Right kidney (tissue), 1 donor: ENCODE measurements at regions not wholly inside any gene's neighbourhood (a gene's known extent, or its start where the extent isn't known, plus 50 kb on each side); places are given as distances from the start of the nearest gene placed in this dataset.

ENCODE experiments used
- DNase-seq: peaks from one replicate; pipeline ENCODE4 v3.0.0-alpha.2; 2016

DNA sequence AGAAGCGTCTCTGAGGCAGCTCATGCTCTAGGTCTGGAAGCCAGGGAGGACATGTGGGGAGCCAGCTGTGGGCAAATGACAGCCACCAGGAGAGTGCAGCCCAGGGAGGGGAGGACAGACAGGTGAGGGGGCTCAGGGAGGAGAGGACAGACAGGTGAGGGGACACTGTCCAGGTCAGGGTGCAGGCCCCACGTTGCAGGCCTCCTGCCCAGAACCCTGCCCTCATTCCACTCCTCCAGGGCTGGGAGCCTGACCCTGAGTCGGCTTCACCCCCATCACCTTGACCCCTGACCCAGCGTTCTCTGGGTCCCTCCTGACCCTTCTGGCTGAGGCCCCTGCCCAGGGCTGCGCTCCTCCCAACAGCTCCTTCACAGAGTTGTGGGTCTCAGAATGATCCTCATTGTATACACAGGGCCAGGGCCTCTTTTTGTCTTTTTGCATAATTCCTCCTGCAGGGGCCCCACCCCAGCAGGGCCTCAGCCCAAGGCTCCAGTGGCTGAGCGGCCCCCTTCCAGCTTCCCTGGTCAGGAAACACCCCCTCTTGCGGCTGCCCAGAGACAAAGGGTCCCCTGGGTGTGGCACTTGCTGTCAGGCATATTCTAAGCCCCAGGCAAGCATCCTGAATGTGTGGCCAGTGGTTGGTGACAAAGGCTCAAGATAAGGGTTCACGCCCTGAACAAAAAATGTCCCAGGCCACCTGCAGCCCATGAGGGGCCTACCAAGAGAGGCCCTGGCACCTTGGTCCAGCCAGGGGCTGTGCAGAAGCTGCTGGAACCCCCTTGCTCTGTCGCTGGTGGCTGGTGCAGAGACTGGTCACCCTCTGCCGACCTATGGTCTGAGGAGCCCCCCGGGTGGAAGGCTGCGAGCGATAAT, 853.0 kb downstream of the BRD1 start:
- no peak for DNase-seq

DNA sequence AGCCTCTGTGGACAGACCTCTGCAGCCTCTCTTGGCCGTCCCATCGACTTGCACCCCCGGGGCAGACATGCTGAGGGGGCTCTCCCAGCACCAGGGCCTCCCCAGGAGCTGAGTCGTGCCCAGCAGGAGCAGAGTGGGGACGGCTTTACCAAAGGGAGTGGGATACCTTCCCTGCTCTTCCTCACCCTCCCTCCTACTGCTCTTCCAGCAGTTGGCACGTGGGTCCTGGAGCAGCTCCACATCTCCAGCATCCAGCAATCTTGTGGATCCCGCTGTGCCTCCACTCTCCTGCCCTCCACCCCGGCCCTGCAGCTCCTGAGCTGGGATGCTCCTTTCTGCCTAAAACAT, 854.0 kb downstream of the BRD1 start:
- no peak for DNase-seq

DNA sequence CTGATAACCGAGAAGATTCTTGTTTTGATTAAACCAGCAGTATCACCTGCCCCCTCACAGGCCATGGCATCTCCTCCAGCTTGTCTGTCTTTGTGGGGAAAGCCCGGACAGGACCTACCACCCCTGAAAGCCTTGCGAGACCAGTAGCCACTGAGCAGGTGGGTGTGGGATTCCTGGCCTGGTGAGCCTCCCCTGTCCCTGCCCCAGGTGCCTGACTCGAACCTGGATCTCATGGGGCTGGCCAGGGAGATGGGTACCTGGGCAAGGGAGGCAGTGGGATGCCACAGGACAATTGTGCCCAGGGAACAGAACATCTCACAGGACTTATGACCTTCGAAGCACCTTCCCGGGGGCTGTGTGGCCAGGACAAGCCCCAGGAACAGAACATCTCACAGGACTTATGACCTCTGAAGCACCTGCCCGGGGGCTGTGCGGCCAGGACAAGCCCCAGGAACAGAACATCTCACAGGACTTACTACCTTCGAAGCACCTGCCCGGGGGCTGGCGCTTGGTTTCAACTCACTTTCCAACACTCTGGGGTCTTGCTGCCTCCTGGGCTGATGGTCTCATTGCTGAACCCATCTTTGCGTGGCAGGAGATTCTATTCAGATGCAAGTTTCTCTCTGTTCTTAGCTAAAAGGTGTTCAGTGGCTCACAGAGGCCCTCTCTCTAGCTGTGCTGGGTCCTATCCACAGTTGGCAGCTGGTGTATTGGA, 854.5 kb downstream of the BRD1 start:
- no peak for DNase-seq

DNA sequence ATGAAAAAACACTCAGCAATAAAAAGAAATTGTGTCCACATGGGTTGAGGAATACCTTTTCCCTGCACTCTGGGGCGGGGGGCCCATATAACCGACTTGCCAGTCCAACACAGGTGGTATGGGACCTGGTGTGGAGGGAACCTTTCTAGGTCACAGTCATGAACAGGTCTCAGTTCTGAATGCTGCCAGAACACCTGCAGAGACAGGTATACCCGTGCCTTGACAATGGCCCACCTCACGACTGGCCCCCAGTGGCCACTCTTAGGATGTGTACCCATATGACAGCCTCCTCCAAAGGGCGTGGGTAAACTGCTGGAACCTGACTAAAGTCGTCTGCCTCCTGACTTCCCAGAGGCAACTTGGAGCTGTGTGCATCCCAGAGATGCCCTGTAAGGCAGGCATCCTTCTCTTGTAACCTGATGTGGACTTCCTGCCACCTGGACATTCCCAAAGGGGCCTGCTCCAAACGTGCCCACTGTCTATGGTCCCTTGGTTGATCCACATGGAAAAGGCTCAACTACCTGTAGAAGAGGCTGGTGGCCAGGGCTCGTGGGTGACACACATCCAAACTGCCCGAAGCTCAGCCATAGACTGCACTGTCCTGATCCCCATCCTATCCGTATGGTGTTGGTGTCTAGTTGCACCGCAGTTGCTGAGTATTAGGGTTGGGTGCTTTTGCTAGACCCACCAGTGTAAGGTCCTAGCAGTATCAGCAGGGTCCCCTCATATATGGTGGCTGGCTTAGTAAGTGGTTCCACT, 859.3 kb downstream of the BRD1 start:
- DNase-seq: no peak

DNA sequence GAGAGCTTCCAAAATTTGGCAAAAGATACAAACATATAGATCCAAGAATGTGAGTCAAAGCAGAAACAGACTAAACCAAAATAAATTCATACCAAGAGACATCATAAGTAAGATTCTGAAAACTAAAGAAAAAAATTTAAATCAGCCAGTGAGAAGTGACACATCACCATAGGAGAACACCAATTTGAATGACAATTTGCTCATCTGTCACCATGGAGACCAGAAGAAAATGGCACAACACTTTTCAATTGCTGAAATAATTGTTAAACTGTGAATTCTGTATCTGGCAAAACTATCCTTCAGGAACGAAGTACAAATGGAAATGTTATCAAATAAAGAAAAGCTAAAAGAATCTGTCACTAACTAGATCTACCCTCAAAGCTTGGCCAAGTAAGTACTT, 864.3 kb downstream of the BRD1 start:
- no peak for DNase-seq

DNA sequence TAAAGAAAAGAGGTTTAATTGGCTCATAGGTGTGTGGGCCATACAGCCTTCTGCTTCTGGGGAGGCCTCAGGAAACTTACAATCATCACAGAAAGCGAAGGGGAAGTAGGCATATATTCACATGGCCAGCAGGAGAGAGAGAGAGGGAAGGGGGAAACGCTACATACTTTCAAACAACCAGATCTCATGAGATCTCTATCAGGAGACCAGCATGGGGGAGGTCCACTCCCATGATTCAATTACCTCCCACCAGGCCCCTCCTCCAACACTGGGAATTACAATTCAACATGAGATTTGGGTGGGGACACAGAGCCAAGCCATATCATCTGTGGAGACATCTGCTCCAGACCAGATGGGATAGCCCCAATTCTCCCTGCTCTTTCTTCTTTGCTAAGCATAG, 866.0 kb downstream of the BRD1 start:
- no peak for DNase-seq

DNA sequence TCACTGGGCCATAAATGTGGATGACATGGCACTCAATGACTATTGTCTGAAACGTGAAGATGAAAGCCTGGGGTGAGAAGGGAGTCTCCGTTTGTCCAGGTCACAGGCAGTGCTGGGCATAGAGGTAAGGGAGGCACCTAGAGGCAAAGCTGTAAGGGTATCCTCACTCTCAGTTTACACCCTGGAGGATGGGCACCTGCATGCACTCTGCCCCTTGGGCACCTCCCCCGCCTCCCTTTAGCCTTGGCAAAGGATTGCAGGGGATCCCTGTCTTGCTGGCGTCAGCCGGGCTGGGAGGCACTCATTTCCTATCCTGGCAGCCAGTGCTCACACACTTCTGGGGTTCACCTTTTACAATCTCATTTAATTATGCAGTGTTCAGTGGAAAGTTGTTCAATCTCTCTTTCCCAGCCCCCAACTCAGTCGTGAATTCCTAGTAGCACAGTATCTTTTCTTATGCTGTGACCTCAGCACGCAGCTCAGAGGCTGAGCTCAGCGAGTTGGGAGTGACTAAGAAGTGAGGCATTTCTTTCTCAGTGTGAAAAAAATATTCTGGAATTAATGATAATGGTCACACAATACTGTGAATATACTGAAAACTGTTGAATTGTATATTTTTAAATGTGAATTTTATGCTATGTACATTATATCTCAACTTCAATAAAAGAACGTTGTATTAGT, 866.6 kb downstream of the BRD1 start:
- DNase-seq: no peak

DNA sequence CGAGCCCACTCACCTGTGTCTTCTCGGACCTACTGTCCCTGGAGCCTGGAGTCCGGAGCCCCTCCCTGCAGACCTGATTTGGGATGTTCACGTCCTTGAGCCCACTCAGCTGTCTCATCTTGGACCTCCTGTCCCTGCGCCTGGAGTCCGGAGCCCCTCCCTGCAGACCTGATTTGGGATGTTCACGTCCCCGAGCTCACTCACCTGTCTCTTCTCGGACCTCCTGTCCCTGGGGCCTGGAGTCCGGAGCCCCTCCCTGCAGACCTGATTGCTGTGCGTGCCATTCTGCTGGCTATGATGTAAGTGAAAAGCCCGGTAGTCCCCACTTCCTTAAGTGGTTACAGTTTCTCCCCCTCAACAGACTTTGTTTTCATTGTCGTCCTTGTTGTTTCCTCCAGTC, 867.1 kb downstream of the BRD1 start:
- DNase-seq: no peak

DNA sequence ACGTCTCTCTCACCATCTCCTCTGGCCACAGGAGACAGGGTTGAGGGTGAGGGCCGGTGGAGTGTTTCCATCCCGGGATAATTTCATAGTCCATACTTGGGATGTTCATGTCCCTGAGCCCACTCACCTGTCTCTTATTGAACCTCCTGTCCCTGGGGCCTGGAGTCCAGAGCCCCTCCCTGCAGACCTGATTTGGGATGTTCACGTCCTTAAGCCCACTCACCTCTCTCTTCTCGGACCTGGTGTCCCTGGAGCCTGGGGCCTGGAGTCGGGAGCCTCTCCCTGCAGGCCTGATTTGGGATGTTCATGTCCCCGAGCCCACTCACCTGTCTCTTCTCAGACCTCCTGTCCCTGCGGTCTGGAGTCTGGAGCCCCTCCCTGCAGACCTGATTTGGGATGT, 868.2 kb downstream of the BRD1 start:
- no peak for DNase-seq

DNA sequence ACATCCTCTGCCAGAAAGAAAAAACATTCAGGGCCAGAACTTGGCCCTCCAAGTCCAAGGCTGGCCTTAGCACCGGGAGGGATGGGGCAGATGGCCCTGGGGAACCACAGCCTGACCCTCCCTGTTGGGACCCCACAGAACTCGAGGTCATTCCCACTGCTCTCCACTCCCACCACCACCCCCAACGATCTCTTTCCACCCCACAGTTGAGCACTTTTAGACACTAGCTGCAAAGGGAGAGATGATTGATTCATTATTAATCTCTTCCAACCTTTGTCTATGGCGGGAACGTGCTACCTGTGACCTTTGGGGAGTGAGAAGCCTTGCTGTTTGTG, 869.7 kb downstream of the BRD1 start:
- DNase-seq: no peak

DNA sequence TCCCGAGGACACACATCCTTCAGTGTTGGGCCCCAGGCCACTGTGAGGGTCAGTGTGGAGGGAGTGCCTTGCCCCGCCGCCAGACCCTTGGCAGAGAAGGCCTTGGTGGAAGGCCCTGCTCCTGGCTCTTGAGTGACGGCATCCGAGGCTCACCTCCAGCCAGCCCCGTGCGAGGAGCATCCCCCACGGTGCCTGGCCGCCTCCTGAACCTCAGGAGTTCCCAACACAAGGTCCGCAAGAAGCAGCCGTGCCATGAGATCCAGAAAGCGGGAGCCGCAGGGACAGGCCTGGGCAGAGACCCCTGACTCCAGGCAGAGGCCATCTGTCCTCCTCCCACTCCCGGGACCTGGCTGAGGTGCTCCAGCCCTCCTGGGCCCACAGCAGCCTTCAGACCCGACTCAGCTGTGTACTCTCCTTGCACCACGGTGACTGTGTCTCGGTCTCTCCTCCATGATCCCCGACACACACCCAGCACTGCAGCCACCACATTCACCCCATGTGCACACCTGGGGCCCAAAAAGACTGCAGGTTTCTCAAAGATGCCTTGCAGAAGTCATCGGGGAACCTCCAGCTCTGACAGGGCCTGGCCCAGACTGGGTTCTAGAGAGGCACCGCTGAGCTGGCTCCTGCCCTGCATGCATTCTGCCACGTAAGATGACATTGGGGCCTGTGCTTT, 870.2 kb downstream of the BRD1 start:
- DNase-seq: no peak

DNA sequence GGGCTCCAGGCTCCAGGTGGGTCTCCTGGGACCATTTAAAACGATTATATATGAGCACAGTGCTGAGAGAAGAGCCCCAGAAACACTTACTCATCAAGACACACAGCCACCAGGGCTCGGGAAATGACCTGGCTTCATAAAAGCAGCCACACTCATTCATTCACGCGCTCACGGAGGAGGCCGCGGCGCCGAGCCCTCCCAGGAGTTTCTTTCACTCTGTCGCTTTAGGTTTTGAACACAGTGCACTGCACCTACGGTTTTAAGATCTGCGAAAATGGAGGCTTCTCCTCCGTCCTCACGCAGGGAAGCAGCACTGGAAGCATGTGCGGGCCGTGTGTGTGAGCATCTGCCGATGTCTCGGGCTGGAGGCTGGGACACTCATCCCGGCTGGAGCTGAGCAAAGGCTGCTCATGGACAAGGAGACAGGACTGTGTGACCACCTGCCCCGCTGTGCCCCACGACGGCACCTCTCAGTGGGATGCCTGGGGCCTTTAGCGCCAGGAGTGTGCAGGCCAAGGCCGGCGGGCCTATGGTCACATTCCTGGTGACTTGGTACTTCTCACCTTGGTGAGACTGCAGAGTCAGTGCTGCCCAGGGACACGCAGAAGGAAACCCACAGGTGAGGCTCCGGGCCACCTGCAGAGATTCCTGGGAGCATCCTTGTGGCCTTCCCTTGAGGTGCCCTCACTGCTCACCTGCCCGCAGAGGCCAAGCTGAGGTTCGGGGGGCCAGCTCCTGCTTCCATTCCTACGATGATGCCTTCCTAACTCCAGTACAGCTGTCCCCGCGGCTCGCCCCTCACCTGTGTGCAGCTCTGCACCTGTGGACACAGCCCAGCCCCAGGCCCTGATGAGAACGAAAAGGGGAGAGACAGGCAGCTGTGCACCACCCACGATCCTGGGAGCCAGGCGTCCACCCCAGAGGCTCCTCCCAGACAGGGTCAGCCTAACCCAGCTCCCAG, 872.0 kb downstream of the BRD1 start:
- DNase-seq: no peak

DNA sequence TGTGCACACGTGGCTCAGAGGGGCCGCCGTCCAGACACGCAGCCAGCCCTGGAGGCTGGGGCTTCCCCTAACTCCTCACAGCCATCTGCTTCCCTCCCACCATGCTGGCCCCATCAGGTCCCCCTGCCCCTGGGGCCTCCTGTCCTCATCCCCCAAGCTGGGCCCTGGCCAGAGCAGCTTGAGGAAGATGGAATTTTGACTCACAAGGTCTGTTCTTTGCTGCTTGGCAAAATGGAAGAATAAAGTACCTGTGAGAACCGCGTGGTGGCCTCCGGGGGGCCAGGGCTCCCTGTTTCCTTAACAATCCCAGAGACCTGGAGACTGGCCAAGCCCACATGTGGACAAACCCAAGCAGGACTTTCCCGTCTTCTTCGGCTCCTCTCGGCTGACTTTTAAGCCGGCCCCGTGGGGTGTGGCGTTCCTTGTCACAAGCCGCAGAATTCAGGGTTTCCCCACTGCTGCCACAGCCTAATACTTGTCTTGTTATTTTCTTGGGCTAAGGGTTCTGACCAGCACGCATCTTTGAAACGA, 872.8 kb downstream of the BRD1 start:
- no peak for DNase-seq

DNA sequence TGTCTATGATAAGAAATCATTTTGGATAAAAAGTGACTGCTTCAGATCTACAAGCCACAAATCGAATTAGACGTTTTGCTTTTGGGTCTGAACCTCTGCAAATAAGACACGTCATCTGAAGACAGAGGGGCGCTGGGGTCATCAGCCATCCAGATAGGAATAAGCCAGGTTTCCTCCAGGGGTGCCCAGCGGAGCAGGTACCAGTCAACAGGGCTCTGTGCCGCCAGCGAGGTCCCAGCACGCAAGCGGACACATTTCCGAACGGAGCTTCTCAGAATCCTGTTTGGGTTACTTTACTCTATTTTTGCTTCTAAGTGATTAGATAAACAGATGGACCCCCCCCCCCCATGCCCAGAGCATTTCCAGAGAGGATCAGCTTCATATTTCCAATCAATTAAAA, 873.8 kb downstream of the BRD1 start:
- DNase-seq: no peak

DNA sequence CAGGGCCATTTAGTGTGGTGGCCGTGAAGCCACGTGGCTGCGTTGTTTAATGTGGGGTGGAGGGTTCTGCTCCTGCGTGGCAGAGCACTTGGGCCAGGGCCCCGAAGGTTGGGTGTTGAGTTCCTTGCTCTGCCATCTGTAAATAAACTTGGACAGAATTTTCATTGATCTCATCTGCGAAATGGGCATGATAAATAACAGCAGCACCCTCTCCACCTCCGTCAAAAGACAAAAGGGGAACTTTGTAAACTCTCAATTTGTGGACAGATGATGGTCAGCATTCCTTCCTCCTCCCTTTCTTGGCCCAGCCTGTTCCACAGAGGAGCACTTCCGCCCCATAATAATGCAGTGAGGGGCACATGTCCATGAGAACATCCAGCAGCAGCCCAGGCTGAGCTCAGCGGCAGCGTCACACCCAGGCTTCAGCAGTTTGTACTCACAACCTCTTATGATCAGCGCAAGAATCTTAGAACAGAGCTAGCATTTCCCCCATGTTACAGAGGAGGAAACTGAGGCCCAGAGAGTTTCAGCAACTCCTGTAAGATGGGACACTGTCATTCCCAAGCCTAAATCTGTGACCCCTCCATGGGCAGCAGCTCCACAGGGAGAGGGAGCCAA, 874.5 kb downstream of the BRD1 start:
- no peak for DNase-seq

DNA sequence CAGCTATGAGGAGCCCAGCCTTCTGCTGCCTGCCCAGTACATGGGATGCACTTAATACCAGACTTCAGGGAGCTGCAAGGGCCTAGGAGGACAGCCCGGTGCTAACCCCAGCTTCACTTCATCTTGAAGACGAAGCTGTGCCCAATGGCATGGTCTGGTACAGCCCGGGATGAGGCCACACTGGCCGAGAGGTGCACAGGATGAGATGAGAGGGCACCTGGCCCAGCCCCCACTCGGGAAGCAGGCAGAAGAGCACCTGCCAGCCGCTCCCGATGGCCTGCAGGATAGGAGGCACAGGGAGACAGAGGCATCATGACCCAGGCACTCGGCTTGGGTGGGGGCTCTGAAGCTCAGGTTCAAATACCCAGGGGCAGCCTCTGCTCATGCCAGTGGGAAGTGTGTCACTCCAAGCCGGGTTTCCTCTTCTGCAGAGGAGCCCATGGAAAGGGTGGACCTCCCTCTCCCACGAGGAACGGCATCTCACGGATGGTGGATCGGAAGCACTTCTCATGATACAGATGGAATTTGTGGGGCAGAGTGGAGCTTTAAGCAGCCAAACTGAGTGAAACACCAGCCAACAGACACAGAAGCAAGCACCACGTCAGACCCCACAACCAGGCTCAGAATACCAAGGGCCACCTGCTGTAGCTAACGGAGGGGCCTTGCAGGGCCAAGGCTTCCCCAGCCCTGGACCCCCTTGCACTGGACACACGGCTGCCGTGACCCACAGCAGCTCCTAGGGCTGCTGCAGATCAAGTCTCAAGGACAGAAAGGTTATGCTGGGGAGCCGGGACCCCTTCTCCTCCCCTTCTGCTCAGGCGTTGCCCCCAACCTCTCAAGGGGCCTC, 875.2 kb downstream of the BRD1 start:
- DNase-seq: no peak

DNA sequence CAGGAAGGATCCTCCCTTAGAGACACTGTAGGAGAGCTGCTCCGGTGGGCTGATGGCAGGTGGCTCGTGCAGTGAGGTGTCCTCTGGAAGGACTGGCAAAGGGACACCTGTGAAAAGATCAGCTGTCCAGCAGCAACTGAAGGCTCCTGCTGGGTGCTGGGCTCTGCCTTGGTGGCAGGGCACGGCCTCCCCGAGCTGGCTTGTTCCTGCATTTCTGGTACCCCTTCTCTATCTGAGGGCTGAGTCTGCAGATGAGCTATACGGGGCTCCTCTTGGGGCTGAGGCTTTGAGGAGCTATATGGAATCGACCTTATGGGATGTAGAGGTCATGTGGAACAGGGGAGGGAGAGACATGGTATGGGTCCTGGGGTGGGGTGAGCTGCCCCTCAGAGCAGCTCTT, 875.8 kb downstream of the BRD1 start:
- DNase-seq: no peak

DNA sequence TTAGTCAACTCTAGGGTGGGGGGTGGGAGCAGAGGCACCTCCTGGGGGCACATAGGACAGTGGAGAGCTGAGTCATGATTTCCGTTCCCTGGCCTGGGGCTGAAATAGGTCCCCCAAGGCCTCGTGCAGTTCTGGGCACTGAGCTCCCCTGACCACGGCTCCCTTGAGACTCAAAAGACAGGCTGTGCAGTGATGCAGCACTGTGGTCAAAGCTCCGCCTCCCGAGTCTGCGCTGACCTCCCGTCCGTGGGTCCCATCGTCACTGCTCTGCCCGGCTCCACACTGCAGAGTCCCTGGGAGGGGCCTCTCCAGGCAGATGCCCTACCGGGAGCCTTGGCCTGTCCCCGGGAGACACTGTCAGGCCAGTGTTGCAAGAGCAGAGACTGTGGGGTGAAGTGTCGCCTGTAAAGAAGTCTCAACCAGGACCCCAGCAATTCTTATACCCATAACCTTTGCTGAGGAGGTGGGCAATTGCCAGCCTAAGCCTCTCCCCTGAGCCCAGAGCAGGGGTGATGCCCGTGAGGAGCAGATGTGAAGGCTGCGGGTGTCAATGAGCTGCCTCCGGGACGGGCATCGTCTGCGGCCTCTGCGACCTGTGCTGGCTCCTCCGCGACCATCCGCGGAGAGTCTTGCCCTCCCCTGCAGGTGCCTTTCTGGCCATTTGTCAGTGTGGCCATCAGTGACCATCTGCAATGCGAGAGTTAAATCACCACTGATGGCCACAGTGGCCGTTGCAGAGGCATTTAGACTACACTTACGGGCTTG, 877.3 kb downstream of the BRD1 start:
- DNase-seq: no peak
